Left cardiac atrium (tissue), 4 donors: ENCODE measurements at regions not wholly inside any gene's neighbourhood (a gene's known extent, or its start where the extent isn't known, plus 50 kb on each side); places are given as distances from the start of the nearest gene placed in this dataset.

Source experiments
- ATAC-seq, 2 donors: fragments of 200-7000 bp; cut with Tn5 transposase; one replicate each; pipeline ENCODE4 v1.9.1; 2020; ENCODE audit warnings: mild to moderate bottlenecking in 2 of 2, moderate library complexity in 2 of 2
- DNase-seq: peaks from one replicate; pipeline ENCODE4 v3.0.0-alpha.2; 2020
- intact Hi-C, 2 donors: fragments of 100-400 bp; cut with DNase I; formaldehyde crosslinking; loops; one replicate each; pipeline versions ENCODE4 v1.14.1 to v1.15.1; 2022 to 2023
- donor health status: DM: no; HTN: yes; CAD: no.
- donor health status: DM: no; HTN: yes; CAD: no; lungs with severe emphysema.
- donor health status: DM: yes; HTN: yes; CAD: no.
- donor health status: Dilated cardiomyopathy.

GRCh38 chr5:2032432-2032831 is 149.7 kb upstream of the IRX4 start:
- DNase-seq (no peak), ATAC-seq (no peak)
- intact Hi-C loops: no loop called here

DNA sequence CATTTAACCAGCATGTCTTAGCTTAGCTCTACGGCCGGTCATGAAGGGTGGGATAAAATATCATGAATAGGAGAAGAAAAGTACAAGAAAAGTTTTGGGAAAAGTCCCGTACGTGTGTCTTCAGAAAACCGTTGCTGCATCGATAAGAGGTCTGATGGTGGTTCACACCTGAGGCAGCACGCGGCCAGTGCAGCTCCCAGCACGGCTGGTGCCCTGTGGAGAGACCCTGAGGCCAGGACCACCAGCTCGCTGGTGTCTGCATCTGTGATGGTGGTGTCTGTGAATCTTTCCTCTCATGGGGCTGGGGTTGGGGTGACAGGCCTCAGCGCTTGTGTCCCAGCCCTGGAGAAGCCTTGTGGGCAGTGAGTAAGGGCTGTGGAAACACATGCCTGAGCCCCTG is 148.9 kb upstream of the IRX4 start:
- intact Hi-C loops: no loop called here
- ATAC-seq (no peak), DNase-seq (no peak)

- no peak for DNase-seq
- no peak for ATAC-seq
- intact Hi-C loops: no loop called here
Observed at GRCh38 chr5:2030131-2030530, 147.4 kb upstream of the IRX4 start.

DNA sequence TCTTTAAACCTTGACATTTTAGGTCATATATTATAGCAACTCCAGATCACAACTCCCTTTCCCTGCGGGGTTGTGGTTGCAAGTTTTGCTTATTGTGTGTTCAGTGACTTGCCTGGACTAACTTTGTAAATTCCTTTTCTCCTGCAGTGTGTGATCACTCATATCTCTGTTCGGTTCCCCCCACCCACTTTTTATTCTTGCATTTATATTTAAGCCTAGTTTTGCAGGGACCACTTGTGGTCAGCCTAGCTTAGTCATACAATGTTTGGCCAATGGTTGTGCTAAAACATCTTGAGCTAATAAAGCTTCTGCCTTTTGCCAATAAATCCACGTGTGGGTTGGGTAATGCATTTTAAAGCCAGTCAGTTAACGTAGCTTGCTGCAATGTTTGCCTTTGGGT is 146.5 kb upstream of the IRX4 start:
- intact Hi-C loops: loop anchor here in 1 of 2 donors (10.0 kb wide), 1 partner anchor 254 kb away; no protein-coding TSS in a partner anchor
- ATAC-seq (peak; percentile 12 to 81), DNase-seq (no peak)

DNA sequence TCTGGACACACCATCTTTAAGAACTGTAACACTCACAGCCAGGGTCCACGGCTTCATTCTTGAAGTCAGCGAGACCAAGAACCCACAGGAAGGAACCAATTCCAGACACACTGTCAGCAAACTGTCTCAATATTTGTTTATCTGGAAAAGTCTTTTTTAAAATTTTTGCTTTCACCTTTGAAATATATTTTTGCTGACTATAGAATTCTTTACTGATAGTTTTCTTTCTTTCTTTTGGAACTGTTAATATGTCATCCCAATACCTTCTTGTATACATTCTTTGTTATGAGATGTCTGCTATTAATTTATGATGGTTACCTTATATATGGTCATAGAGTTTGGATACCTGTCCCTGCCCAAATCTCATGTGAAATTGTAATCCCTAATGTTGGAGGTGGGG is 145.1 kb upstream of the IRX4 start:
- ATAC-seq: no peak
- no peak for DNase-seq
- intact Hi-C loops: loop anchor here in 1 of 2 donors (10.0 kb wide), 1 partner anchor 253 kb away; no protein-coding TSS in a partner anchor

DNA sequence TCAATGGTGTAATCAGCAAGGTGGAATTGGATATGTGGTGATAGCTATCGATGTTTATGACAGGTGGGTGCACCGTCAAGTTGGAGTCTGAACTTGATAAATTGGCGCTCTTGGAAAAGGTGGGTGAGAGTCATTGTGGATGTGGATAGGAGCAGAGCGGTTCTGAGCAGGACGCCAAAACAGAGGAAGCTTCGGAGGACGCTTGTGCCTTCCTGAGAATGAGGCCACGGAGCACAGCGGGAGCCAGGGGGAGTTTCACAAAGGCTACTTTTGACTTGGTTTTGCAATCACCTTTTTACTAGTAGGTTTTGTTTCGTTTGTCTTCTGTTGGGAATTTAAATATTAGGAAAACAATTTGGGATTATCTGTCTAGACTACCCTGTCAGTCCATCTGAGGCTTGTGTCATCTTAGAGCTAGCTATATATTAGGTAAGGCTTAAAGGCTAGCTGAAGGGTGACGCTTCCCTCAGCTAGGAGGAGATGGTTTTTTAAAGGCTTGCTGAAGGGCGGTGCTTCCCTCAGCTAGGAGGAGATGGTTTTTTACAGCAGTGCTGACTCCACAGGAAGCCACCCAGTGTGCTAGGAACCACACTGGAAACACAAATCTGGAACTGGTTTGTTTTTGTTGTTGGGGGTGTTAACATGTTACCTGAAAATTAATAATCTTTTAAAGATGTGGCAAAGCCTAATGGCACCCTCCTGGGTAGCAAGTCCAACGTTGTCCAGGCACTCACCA is 142.4 kb upstream of the IRX4 start:
- ATAC-seq (no peak), DNase-seq (no peak)
- intact Hi-C loops: loop anchor here in 1 of 2 donors (10.0 kb wide), 1 partner anchor 250 kb away; no protein-coding TSS in a partner anchor

GRCh38 chr5:2023196-2023595 is 140.5 kb upstream of the IRX4 start:
- ATAC-seq: no peak
- no peak for DNase-seq
- intact Hi-C loops: loop anchor here in 1 of 2 donors (10.0 kb wide), 1 partner anchor 248 kb away; no protein-coding TSS in a partner anchor

GRCh38 chr5:2022436-2022835 is 139.7 kb upstream of the IRX4 start:
- intact Hi-C loops: loop anchor here in 1 of 2 donors (10.0 kb wide), 1 partner anchor 248 kb away; no protein-coding TSS in a partner anchor
- ATAC-seq (no peak), DNase-seq (no peak)

DNA sequence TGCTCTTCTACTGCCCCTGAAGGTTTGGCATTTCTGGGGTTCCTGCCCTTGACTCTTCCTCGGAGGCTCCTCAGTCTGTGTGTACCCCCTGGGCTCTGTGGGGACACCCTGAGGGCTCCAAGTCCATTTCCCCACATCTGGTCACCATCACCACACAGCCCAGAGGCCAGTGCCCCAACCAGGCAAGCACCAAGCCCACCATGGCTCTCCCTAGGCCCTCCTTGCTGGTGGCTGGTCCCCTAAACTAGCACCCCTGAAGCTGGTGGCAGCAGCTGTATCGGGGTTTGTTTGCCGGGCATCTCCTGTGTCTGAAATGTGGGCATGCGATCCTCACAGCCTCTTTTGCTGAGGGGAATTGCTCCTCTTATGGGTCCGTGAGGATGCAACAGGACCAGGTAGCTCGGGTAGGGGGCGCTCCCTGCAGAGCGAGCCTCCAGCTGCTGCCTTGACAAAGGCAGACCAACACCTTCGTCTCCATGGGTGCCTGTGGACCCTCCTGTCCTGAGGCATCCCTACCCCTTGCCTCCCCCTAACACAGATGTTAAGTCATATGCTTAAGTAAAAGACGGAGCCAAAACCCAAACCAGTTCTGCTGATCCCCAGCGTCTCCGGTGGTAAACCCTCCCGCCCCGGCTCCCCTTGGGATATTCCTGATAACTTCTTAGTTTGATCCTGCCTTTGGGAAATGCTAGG is 138.9 kb upstream of the IRX4 start:
- DNase-seq: no peak
- intact Hi-C loops: loop anchor here in 1 of 2 donors (10.0 kb wide), 1 partner anchor 247 kb away; no protein-coding TSS in a partner anchor
- no peak for ATAC-seq

DNA sequence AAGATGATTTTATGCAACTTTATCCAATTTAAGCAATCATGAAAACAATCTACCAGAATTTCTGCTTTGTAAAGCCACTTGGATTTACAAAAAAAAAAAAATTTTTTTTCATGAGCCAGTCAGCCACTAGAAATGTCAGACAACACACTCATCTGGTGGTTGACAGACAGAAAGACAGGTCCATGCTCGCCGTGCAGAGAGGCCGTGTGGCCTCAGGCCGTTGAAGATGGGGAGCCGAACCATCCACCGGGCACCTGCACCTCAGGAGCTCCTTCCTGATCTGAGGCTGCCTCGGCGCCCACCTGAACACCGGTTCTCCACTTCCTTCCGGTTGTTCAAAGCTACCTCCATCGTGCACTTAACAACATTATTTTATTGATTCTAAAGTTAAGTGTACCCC is 138.0 kb upstream of the IRX4 start:
- no peak for ATAC-seq
- DNase-seq: no peak
- intact Hi-C loops: loop anchor here in 1 of 2 donors (10.0 kb wide), 1 partner anchor 246 kb away; no protein-coding TSS in a partner anchor

- intact Hi-C loops: loop anchor here in 1 of 2 donors (10.0 kb wide), 1 partner anchor 245 kb away; no protein-coding TSS in a partner anchor
Observed at GRCh38 chr5:2019716-2020115, 137.0 kb upstream of the IRX4 start.

GRCh38 chr5:2018390-2018724 is 135.6 kb upstream of the IRX4 start:
- no peak for DNase-seq
- intact Hi-C loops: no loop called here
- ATAC-seq: no peak

More at GRCh38 chr5:2019716-2020115, 137.0 kb upstream of the IRX4 start:
- DNase-seq (no peak), ATAC-seq (no peak)

- DNase-seq (no peak), ATAC-seq (no peak)
- intact Hi-C loops: no loop called here
Observed at GRCh38 chr5:2017540-2018389, 135.0 kb upstream of the IRX4 start.

DNA sequence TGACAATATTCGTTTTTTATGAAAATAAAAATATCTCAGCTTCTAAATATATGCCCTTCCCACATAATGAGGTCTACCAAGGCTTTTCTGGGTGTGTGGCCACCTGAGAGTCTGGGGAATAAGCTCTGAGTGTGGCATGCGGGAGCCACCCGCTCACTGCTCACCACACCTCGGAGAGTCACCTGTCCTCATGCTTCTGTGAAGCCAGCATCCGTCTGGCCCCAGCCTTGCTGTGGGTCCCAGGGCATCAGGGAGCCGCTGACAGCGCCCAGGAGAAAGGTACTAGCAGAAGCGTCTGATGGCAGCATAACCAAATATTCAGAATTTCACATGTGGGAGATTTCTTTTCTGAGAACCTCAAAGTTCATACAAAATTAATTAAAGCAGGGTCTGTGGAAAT is 133.2 kb upstream of the IRX4 start:
- ATAC-seq (no peak), DNase-seq (no peak)
- intact Hi-C loops: no loop called here

DNA sequence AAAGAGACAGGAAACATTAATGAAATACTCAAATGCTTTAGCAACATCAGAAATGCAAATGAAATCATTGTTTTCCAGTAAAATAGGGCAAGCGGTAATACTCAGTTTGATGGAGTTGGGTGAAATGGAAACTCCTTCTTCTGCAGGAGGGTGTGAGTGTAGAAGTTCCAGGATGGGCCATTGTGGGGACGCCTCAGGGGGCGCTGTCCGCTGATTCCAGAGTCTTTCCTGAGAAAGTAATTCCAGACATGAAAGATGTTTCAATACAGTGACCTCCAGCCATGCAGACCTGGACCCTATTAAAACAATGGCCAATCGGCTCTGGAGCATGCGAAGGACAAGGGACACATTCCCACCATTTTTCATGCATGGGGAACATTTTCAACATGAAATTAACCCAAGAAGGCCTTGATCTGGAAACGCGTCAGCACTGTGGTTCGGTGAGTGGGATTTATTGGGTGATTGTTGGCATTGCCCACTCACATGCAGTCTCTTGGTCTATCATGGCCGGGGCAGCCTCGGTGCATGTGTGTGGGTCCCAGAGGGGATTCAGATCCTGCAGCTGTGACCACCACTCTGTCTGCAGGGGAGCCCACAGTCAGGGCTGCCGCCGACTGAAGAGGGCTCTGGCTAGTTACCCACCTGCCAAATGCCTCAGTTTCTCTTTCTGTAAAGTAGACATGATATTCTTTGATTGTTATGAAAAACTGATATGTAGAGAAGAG is 132.6 kb upstream of the IRX4 start:
- no peak for ATAC-seq
- DNase-seq: no peak
- intact Hi-C loops: no loop called here

DNA sequence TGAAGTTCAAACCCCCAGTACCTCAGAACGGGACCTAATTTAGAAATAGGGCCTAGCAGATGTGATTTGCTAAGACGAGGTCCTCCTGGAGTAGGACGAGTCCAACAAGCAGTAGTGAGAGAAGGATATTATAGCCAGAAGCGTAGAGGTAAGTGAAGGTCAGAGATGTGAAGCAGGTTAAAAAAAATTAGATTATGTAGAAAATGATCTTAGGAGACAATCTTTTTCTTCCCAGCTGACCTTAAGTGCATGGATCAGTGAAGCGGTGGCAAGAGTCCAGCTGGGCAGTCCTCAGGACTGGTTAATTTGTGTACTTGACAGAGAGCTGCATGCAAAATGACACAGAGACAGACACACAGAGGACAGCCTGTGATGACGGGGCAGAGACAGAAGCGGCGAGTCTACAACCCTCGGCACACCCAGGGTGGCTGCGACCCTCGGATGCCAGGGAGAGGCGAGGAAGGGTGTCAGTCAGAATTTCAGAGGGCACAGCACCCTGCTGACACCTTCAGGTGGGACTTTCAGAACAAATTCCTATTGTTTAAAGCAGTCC is 131.4 kb upstream of the IRX4 start:
- intact Hi-C loops: no loop called here
- DNase-seq (no peak), ATAC-seq (no peak)

- DNase-seq (no peak), ATAC-seq (no peak)
- intact Hi-C loops: no loop called here
Observed at GRCh38 chr5:2013301-2014057, 130.8 kb upstream of the IRX4 start.

DNA sequence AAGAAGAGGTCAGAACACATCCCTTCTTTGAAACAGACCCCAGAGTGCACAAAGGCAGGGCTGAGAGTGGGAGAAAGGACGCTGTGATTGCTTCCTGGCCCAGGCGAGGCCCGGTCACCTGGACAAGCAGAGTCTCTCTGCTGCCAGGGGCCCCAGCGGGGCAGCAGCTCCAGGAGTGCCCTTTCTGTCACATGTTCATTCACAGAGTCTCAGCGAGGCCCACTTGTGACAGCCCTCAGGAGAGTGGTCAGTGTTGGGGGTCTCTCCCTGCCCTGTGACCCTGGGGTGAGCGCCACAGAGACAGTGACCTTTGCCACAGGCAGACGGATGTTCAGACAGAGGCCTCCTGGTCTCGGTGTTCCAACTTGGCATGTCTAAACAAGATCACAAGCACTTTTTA is 130.2 kb upstream of the IRX4 start:
- DNase-seq (no peak), ATAC-seq (no peak)
- intact Hi-C loops: no loop called here
